H1 (cell line): ENCODE measurements at regions not wholly inside any gene's neighbourhood (a gene's known extent, or its start where the extent isn't known, plus 50 kb on each side); places are given as distances from the start of the nearest gene placed in this dataset.

ENCODE experiments used
- EZH2 ChIP-seq: fragments of 200-600 bp; sonication (generic); IDR thresholded peaks from 2 replicates; pipeline ENCODE4 v1.7.1; 2012; ENCODE audit warnings: low read depth, mild to moderate bottlenecking, moderate library complexity, low read length, inconsistent platforms; ENCODE audit not compliant: severe bottlenecking
- TBP ChIP-seq: IDR thresholded peaks from 2 replicates; pipeline ENCODE4 v1.6.1; 2011; ENCODE audit warnings: low read depth, low read length, improper control_type of control experiment
- TF ChIP-seq, protein P1 (sequence below): fragments of 300-600 bp; sonication (generic); IDR thresholded peaks from 2 replicates; pipeline ENCODE4 v1.7.1; 2012; ENCODE audit warnings: low read length, moderate library complexity, mild to moderate bottlenecking, inconsistent platforms; ENCODE audit not compliant: insufficient replicate concordance

DNA sequence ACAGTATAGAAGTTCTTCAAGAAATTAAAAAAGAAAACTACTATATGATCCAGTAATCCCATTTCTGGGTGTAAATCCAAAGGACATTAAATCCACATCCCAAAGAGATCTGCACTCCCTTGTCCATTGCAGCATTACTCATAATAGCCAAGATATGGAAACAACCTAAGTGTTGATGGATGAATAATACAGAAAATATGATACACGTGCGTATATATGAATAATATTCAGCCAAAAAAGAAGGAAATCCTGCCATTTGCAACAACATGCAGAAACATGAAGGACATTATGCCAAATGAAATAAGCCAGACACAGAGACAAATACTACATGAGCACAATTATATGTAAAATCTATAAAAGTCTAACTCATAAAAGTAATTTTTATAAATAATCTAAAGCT, 306.3 kb upstream of the ANO3 start (continued):
- TF ChIP-seq, protein P1, sequence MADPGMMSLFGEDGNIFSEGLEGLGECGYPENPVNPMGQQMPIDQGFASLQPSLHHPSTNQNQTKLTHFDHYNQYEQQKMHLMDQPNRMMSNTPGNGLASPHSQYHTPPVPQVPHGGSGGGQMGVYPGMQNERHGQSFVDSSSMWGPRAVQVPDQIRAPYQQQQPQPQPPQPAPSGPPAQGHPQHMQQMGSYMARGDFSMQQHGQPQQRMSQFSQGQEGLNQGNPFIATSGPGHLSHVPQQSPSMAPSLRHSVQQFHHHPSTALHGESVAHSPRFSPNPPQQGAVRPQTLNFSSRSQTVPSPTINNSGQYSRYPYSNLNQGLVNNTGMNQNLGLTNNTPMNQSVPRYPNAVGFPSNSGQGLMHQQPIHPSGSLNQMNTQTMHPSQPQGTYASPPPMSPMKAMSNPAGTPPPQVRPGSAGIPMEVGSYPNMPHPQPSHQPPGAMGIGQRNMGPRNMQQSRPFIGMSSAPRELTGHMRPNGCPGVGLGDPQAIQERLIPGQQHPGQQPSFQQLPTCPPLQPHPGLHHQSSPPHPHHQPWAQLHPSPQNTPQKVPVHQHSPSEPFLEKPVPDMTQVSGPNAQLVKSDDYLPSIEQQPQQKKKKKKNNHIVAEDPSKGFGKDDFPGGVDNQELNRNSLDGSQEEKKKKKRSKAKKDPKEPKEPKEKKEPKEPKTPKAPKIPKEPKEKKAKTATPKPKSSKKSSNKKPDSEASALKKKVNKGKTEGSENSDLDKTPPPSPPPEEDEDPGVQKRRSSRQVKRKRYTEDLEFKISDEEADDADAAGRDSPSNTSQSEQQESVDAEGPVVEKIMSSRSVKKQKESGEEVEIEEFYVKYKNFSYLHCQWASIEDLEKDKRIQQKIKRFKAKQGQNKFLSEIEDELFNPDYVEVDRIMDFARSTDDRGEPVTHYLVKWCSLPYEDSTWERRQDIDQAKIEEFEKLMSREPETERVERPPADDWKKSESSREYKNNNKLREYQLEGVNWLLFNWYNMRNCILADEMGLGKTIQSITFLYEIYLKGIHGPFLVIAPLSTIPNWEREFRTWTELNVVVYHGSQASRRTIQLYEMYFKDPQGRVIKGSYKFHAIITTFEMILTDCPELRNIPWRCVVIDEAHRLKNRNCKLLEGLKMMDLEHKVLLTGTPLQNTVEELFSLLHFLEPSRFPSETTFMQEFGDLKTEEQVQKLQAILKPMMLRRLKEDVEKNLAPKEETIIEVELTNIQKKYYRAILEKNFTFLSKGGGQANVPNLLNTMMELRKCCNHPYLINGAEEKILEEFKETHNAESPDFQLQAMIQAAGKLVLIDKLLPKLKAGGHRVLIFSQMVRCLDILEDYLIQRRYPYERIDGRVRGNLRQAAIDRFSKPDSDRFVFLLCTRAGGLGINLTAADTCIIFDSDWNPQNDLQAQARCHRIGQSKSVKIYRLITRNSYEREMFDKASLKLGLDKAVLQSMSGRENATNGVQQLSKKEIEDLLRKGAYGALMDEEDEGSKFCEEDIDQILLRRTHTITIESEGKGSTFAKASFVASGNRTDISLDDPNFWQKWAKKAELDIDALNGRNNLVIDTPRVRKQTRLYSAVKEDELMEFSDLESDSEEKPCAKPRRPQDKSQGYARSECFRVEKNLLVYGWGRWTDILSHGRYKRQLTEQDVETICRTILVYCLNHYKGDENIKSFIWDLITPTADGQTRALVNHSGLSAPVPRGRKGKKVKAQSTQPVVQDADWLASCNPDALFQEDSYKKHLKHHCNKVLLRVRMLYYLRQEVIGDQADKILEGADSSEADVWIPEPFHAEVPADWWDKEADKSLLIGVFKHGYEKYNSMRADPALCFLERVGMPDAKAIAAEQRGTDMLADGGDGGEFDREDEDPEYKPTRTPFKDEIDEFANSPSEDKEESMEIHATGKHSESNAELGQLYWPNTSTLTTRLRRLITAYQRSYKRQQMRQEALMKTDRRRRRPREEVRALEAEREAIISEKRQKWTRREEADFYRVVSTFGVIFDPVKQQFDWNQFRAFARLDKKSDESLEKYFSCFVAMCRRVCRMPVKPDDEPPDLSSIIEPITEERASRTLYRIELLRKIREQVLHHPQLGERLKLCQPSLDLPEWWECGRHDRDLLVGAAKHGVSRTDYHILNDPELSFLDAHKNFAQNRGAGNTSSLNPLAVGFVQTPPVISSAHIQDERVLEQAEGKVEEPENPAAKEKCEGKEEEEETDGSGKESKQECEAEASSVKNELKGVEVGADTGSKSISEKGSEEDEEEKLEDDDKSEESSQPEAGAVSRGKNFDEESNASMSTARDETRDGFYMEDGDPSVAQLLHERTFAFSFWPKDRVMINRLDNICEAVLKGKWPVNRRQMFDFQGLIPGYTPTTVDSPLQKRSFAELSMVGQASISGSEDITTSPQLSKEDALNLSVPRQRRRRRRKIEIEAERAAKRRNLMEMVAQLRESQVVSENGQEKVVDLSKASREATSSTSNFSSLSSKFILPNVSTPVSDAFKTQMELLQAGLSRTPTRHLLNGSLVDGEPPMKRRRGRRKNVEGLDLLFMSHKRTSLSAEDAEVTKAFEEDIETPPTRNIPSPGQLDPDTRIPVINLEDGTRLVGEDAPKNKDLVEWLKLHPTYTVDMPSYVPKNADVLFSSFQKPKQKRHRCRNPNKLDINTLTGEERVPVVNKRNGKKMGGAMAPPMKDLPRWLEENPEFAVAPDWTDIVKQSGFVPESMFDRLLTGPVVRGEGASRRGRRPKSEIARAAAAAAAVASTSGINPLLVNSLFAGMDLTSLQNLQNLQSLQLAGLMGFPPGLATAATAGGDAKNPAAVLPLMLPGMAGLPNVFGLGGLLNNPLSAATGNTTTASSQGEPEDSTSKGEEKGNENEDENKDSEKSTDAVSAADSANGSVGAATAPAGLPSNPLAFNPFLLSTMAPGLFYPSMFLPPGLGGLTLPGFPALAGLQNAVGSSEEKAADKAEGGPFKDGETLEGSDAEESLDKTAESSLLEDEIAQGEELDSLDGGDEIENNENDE = no peak
- TF ChIP-seq TBP (no peak), EZH2 (no peak)
